Neuronal stem cell (in vitro differentiated cells): ENCODE measurements at regions not wholly inside any gene's neighbourhood (a gene's known extent, or its start where the extent isn't known, plus 50 kb on each side); places are given as distances from the start of the nearest gene placed in this dataset.

Experiments
- DNase-seq: peaks from one replicate; pipeline ENCODE4 v3.0.0-alpha.2; 2013; ENCODE audit warnings: low spot score
- H2AFZ ChIP-seq: one replicate; pipeline ENCODE4 v1.6.1; 2013; ENCODE audit warnings: mild to moderate bottlenecking, low read length, inconsistent platforms
- H2AK5ac ChIP-seq: 2 replicates; pipeline ENCODE4 v1.6.1; 2013; ENCODE audit warnings: low read depth, mild to moderate bottlenecking, inconsistent platforms, low read length, moderate library complexity, mixed read lengths
- H2BK120ac ChIP-seq: 2 replicates; pipeline ENCODE4 v1.6.1; 2013; ENCODE audit warnings: low read depth, mild to moderate bottlenecking, inconsistent platforms, low read length, moderate library complexity, mixed read lengths
- H2BK12ac ChIP-seq: one replicate; pipeline ENCODE4 v1.6.1; 2013; ENCODE audit warnings: low read length, inconsistent platforms
- H2BK15ac ChIP-seq: 2 replicates; pipeline ENCODE4 v1.6.1; 2013; ENCODE audit warnings: mild to moderate bottlenecking, low read length, inconsistent platforms, mixed read lengths
- H2BK5ac ChIP-seq: one replicate; pipeline ENCODE4 v1.6.1; 2013; ENCODE audit warnings: inconsistent platforms, mild to moderate bottlenecking, low read length, moderate library complexity
- H3K14ac ChIP-seq: one replicate; pipeline ENCODE4 v1.6.1; 2013; ENCODE audit warnings: low read length, inconsistent platforms
- H3K18ac ChIP-seq: 2 replicates; pipeline ENCODE4 v1.6.1; 2013; ENCODE audit warnings: low read length, inconsistent platforms
- H3K23ac ChIP-seq: 2 replicates; pipeline ENCODE4 v1.6.1; 2013; ENCODE audit warnings: low read depth, mild to moderate bottlenecking, mixed read lengths, low read length, inconsistent platforms; ENCODE audit not compliant: poor library complexity
- H3K27ac ChIP-seq: replicated peaks from 3 replicates; pipeline ENCODE4 v1.5.1; 2013; ENCODE audit warnings: low read length, inconsistent platforms
- H3K27me3 ChIP-seq, 3 experiments: 2 replicates each; pipeline ENCODE4 v1.6.1; 2013; ENCODE audit warnings: low read length in 3 of 3, mild to moderate bottlenecking in 2 of 3, inconsistent platforms in 1 of 3, low read depth in 1 of 3, mixed read lengths in 1 of 3, moderate library complexity in 1 of 3; ENCODE audit not compliant: control insufficient read depth in 3 of 3, insufficient read depth in 3 of 3
- H3K36me3 ChIP-seq, 2 donors: replicated peaks in 1 of 2; 2 replicates each; pipeline ENCODE4 v1.6.1; 2013; ENCODE audit warnings: low read length in 2 of 2; ENCODE audit not compliant: control insufficient read depth in 2 of 2, insufficient read depth in 2 of 2
- H3K4ac ChIP-seq: 2 replicates; pipeline ENCODE4 v1.6.1; 2013; ENCODE audit warnings: inconsistent platforms, mild to moderate bottlenecking, low read length, moderate library complexity
- H3K4me1 ChIP-seq, 2 donors: 1 replicate in 1 of 2; 2 replicates in 1 of 2; pipeline ENCODE4 v1.6.1; 2013; ENCODE audit warnings: low read length in 2 of 2, low read depth in 1 of 2; ENCODE audit not compliant: control insufficient read depth in 2 of 2, insufficient read depth in 1 of 2
- H3K4me2 ChIP-seq: one replicate; pipeline ENCODE4 v1.6.1; 2013; ENCODE audit warnings: mild to moderate bottlenecking, low read length, inconsistent platforms; ENCODE audit not compliant: insufficient read depth, poor library complexity, severe bottlenecking
- H3K4me3 ChIP-seq, 2 donors: 2 replicates each; pipeline ENCODE4 v1.5.1; 2013; ENCODE audit warnings: low read length in 2 of 2, mild to moderate bottlenecking in 2 of 2, inconsistent platforms in 1 of 2, moderate library complexity in 1 of 2
- H3K79me1 ChIP-seq: one replicate; pipeline ENCODE4 v1.6.1; 2013; ENCODE audit warnings: low read depth, mild to moderate bottlenecking, inconsistent platforms, low read length, moderate library complexity
- H3K9ac ChIP-seq: one replicate; pipeline ENCODE4 v1.6.1; 2013; ENCODE audit warnings: mild to moderate bottlenecking, low read depth, low read length, inconsistent platforms; ENCODE audit not compliant: poor library complexity
- H3K9me3 ChIP-seq, 2 donors: replicated peaks in 1 of 2; 2 replicates each; pipeline versions ENCODE3 to v1.6.1; 2013; ENCODE audit warnings: low read length in 2 of 2, mild to moderate bottlenecking in 2 of 2, inconsistent platforms in 1 of 2, low read depth in 1 of 2, mixed read lengths in 1 of 2, moderate library complexity in 1 of 2; ENCODE audit not compliant: control insufficient read depth in 2 of 2, insufficient read depth in 1 of 2
- H4K8ac ChIP-seq: one replicate; pipeline ENCODE4 v1.6.1; 2013; ENCODE audit warnings: low read depth, mild to moderate bottlenecking, inconsistent platforms, low read length, moderate library complexity
- H4K91ac ChIP-seq: one replicate; pipeline ENCODE4 v1.6.1; 2013; ENCODE audit warnings: low read length, low read depth, mild to moderate bottlenecking, inconsistent platforms; ENCODE audit not compliant: poor library complexity
- WGBS, 2 donors: extraction: QIAGEN DNeasy Blood & Tissue Kit; methylation state at CpG; one replicate each; pipeline ENCODE4 v1.1.7; 2013; ENCODE audit warnings: missing lambda C conversion rate in 2 of 2, mixed read lengths in 1 of 2; ENCODE audit not compliant: insufficient read length in 2 of 2, insufficient replicate concordance in 1 of 2; ENCODE audit errors: extremely low coverage in 2 of 2; 5-methylcytosine and 5-hydroxymethylcytosine counted together

GRCh38 chr1:29638281-29638680, 402.0 kb downstream of the PTPRU start:
- WGBS, 2 donors, result no CpG with 5 or more reads among the region's 2 CpGs
- Histone ChIP-seq H3K4ac (no peak overlapping the region), H3K27ac (no peak overlapping the region), H2AK5ac (no peak overlapping the region), H3K4me1 (no peaks in the 10 kb centered on the region), H3K14ac (no peak overlapping the region), H3K23ac (no peak overlapping the region), H4K91ac (no peak overlapping the region), H2BK12ac (no peak overlapping the region), H3K79me1 (no peaks in the 10 kb centered on the region), H3K9me3 (no peaks in the 10 kb centered on the region), H3K9ac (no peak overlapping the region), H2BK15ac (no peak overlapping the region), H3K4me2 (no peak overlapping the region), H4K8ac (no peak overlapping the region), H2BK120ac (no peak overlapping the region), H3K27me3 (no peaks in the 10 kb centered on the region), H3K4me3 (no peak overlapping the region), H3K36me3 (no peaks in the 10 kb centered on the region), H2AFZ (no peak overlapping the region), H3K18ac (no peak overlapping the region), H2BK5ac (no peak overlapping the region)
- no peak for DNase-seq

GRCh38 chr1:29636936-29637335, 400.6 kb downstream of the PTPRU start:
- no peak overlapping the region for H4K91ac ChIP-seq
- no peak overlapping the region for H2BK5ac ChIP-seq
- no peaks in the 10 kb centered on the region for H3K4me1 ChIP-seq
- no peaks in the 10 kb centered on the region for H3K36me3 ChIP-seq
- H2BK12ac ChIP-seq, result no peak overlapping the region
- H3K79me1 ChIP-seq, result no peaks in the 10 kb centered on the region
- H2BK120ac ChIP-seq, result no peak overlapping the region
- no peaks in the 10 kb centered on the region for H3K9me3 ChIP-seq
- H3K18ac ChIP-seq, result no peak overlapping the region
- DNase-seq, result no peak
- H2BK15ac ChIP-seq, result no peak overlapping the region
- no peak overlapping the region for H3K4me3 ChIP-seq
- H2AK5ac ChIP-seq, result no peak overlapping the region
- no peak overlapping the region for H4K8ac ChIP-seq
- no peak overlapping the region for H3K4ac ChIP-seq
- no peak overlapping the region for H2AFZ ChIP-seq
- H3K23ac ChIP-seq, result no peak overlapping the region
- H3K4me2 ChIP-seq, result no peak overlapping the region
- no peak overlapping the region for H3K14ac ChIP-seq
- no peak overlapping the region for H3K27ac ChIP-seq
- no peak overlapping the region for H3K9ac ChIP-seq
- H3K27me3 ChIP-seq, result no peaks in the 10 kb centered on the region

- no peak overlapping the region for H2BK12ac ChIP-seq
- no peak overlapping the region for H3K4me3 ChIP-seq
- WGBS, 2 donors, result no CpG with 5 or more reads among the region's 10 CpGs
Measured at GRCh38 chr1:29635501-29636263, 399.4 kb downstream of the PTPRU start.

GRCh38 chr1:29634746-29635335, 398.5 kb downstream of the PTPRU start:
- no peak overlapping the region for H2BK12ac ChIP-seq
- no peak overlapping the region for H2BK15ac ChIP-seq
- WGBS, 2 donors, result no CpG with 5 or more reads among the region's 7 CpGs
- no peak overlapping the region for H2BK120ac ChIP-seq
- no peak overlapping the region for H3K23ac ChIP-seq
- no peaks in the 10 kb centered on the region for H3K36me3 ChIP-seq
- DNase-seq, result no peak
- no peak overlapping the region for H2BK5ac ChIP-seq
- no peaks in the 10 kb centered on the region for H3K9me3 ChIP-seq
- no peak overlapping the region for H3K9ac ChIP-seq
- no peak overlapping the region for H4K8ac ChIP-seq
- no peaks in the 10 kb centered on the region for H3K79me1 ChIP-seq
- H3K18ac ChIP-seq, result peak overlapping the region; percentile 15
- H2AK5ac ChIP-seq, result no peak overlapping the region
- no peak overlapping the region for H4K91ac ChIP-seq
- no peak overlapping the region for H3K4me2 ChIP-seq
- H3K14ac ChIP-seq, result no peak overlapping the region
- no peaks in the 10 kb centered on the region for H3K27me3 ChIP-seq
- no peak overlapping the region for H3K27ac ChIP-seq
- H3K4ac ChIP-seq, result no peak overlapping the region
- no peak overlapping the region for H3K4me3 ChIP-seq
- H3K4me1 ChIP-seq, result no peaks in the 10 kb centered on the region
- H2AFZ ChIP-seq, result no peak overlapping the region

More at GRCh38 chr1:29635501-29636263, 399.4 kb downstream of the PTPRU start:
- Histone ChIP-seq H3K36me3 (no peaks in the 10 kb centered on the region), H3K14ac (peak overlapping the region; percentile 22), H3K23ac (peak overlapping the region; percentile 70), H3K9me3 (no peaks in the 10 kb centered on the region), H2BK15ac (no peak overlapping the region), H4K91ac (no peak overlapping the region), H3K79me1 (no peaks in the 10 kb centered on the region), H2AFZ (no peak overlapping the region), H2BK120ac (no peak overlapping the region), H3K27me3 (no peaks in the 10 kb centered on the region), H3K4ac (no peak overlapping the region), H3K18ac (peak overlapping the region; percentile 74), H3K27ac (no peak overlapping the region), H2AK5ac (peak overlapping the region; percentile 73), H2BK5ac (no peak overlapping the region), H3K9ac (no peak overlapping the region), H4K8ac (no peak overlapping the region), H3K4me1 (no peaks in the 10 kb centered on the region), H3K4me2 (no peak overlapping the region)
- DNase-seq, result no peak
